KOPT-K1 (cell line): ENCODE measurements at regions not wholly inside any gene's neighbourhood (a gene's known extent, or its start where the extent isn't known, plus 50 kb on each side); places are given as distances from the start of the nearest gene placed in this dataset.

Experiments
- H3K27ac ChIP-seq: fragments of 200-600 bp; sonication (generic); 2 replicates; pipeline ENCODE4 v1.5.1; 2016; ENCODE audit warnings: antibody characterized with exemption, mild to moderate bottlenecking, low read depth, low read length; ENCODE audit not compliant: poor library complexity, severe bottlenecking
- H3K36me3 ChIP-seq: fragments of 200-600 bp; sonication (generic); 2 replicates; pipeline ENCODE4 v1.5.1; 2017; ENCODE audit warnings: antibody characterized with exemption, mild to moderate bottlenecking, low read length, moderate library complexity; ENCODE audit not compliant: insufficient read depth
- H3K9me3 ChIP-seq: fragments of 200-600 bp; sonication (generic); 2 replicates; pipeline ENCODE4 v1.5.1; 2017; ENCODE audit warnings: antibody characterized with exemption, low read length, mild to moderate bottlenecking; ENCODE audit not compliant: insufficient read depth, poor library complexity, severe bottlenecking

DNA sequence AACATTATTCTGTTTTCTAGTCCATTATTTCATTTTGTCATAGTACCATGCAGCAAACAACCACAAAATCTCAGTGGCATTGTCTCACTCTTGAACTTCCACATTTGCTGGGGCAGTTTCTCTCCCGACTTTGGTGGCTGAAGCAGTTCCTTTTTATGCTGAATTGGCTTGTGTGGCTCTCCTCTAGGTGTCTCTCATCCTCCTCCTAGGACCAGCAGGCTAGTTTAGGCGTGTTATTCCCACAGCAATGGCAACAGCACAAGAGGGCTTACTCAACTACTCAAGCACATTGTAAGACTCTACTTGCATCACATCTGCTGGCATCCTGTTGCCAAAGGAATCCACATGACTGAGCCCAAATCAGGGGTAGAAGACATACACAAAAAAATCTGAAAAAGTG lies 201.8 kb upstream of the KCNH8 start:
- H3K27ac ChIP-seq, result no peak overlapping the region
- no peaks in the 10 kb centered on the region for H3K36me3 ChIP-seq
- no peaks in the 10 kb centered on the region for H3K9me3 ChIP-seq

GRCh38 chr3:18937574-18937973 lies 210.7 kb upstream of the KCNH8 start:
- Histone ChIP-seq H3K36me3 (no peaks in the 10 kb centered on the region), H3K27ac (no peak overlapping the region), H3K9me3 (no peaks in the 10 kb centered on the region)

DNA sequence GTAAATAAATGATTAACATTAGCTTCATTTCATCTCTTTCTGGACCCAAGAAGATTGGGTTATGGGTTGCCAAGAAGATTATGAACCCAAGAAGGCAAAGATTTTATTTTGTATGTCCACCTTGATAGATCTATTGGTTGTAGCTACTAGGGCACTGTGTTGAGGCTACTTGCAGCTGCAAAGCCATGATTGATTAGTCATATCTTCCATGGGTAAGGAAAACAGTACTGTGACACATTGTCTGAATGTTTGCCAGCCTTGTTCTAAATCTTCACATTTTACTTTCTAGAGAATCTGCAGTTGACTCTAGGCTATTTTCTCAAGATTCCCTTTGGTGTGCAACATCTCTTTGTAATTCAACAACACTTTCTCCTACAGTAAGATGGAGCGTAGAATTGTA lies 229.2 kb upstream of the KCNH8 start:
- H3K27ac ChIP-seq, result no peak overlapping the region
- H3K36me3 ChIP-seq, result no peaks in the 10 kb centered on the region

GRCh38 chr3:18917923-18918322 lies 230.4 kb upstream of the KCNH8 start:
- H3K27ac ChIP-seq, result no peak overlapping the region
- peaks cover 5% of the 10 kb centered on the region for H3K9me3 ChIP-seq
- H3K36me3 ChIP-seq, result no peaks in the 10 kb centered on the region

More for the DNA sequence above, 229.2 kb upstream of the KCNH8 start:
- peaks cover 5% of the 10 kb centered on the region for H3K9me3 ChIP-seq

DNA sequence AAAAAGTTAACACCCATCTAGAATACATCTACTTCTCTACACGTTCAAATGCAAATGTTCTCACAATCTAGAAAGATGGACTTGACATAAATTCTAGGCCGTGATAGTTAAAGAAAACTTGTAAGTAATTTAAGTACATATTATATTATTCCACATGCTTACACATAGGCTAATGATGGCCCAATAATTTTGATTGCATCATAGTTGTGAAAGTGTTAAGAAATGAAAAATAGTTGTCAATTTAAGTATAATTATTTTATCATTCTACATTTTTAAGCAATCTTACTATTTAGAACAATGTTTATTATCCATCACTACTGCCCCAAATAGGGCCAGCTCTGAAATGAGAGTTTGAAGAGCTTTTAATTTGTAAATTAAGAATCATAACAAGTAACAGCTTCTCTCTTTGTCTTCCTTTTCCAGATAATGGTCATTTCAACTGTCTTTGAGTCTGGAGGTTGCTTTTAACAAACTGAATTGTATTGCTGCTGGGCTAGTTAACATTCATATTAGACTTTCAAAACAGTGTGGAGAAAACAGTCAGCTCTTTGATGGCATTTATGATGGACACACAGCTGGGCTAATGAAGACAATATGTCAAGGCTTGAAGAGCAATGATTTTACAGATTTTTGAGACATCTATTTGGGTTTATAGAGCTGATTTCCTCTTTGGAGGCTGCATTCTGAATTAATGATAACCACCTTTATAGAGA lies 246.1 kb upstream of the KCNH8 start:
- Histone ChIP-seq H3K27ac (no peak overlapping the region), H3K9me3 (no peaks in the 10 kb centered on the region), H3K36me3 (no peaks in the 10 kb centered on the region)

GRCh38 chr3:18901571-18901970 lies 246.7 kb upstream of the KCNH8 start:
- Histone ChIP-seq H3K9me3 (no peaks in the 10 kb centered on the region), H3K36me3 (no peaks in the 10 kb centered on the region), H3K27ac (no peak overlapping the region)

- Histone ChIP-seq H3K27ac (no peak overlapping the region), H3K9me3 (no peaks in the 10 kb centered on the region), H3K36me3 (no peaks in the 10 kb centered on the region)
These were observed 247.3 kb upstream of the KCNH8 start for GRCh38 chr3:18900994-18901393.

DNA sequence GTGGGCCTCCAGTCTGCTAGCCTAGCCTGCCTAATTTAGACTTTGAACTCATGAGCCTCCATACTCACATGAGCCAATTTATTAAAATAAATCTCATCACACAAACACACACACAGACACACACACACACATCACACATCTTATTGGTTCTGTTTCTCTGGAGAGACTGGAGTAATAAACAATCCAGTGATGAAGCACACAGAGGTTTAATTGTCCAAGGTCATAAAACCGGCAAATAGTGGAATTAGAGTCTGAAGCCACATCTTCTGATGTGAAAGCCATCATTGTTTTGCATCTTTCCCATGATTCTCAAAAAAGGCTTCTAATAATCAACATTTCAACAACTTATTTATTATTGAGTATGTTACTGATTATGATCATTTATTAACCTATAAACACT lies 249.4 kb upstream of the KCNH8 start:
- no peaks in the 10 kb centered on the region for H3K9me3 ChIP-seq
- H3K36me3 ChIP-seq, result no peaks in the 10 kb centered on the region
- H3K27ac ChIP-seq, result no peak overlapping the region

DNA sequence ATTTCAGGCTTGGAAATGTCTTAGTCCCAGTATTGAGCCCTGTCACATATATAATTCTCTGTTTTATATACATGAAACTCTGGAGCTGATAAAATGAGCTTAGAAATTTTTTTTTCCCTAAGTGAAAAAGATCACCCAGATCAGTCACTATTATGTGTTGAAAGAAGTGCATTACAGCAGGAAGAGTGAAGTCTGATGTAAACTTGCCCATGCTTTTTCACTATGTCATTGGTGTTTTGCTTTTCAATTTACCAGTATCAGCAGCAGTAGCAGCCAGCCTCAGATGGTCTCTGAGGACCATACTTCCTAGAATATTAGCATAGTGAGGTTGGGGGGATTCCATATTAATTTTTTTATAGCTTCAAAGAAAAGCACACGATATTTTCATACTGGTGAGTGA lies 255.6 kb upstream of the KCNH8 start:
- no peaks in the 10 kb centered on the region for H3K9me3 ChIP-seq
- no peaks in the 10 kb centered on the region for H3K36me3 ChIP-seq
- no peak overlapping the region for H3K27ac ChIP-seq

DNA sequence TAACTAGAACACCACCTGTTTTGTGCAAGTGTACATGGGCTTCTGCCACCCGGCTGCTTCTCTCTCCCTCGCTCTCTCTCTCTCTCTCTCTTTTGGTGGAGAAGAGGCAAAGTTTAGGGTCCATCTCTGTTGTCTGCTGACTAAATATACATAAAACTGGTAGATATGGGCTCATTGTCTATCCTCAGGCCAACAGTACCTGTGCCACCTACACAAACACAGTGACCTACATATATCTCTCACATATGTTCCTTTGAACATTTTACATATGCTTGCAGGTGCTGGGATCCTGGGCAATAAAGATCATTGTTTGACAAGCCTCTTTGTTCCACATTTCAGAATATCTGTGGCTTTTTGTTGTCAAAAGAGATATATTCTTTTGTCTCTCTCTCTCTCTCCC lies 256.3 kb upstream of the KCNH8 start:
- no peak overlapping the region for H3K27ac ChIP-seq
- H3K9me3 ChIP-seq, result no peaks in the 10 kb centered on the region
- H3K36me3 ChIP-seq, result no peaks in the 10 kb centered on the region

- no peaks in the 10 kb centered on the region for H3K9me3 ChIP-seq
- H3K36me3 ChIP-seq, result no peaks in the 10 kb centered on the region
- no peak overlapping the region for H3K27ac ChIP-seq
These were observed 256.7 kb upstream of the KCNH8 start for GRCh38 chr3:18891641-18892040.

- no peaks in the 10 kb centered on the region for H3K9me3 ChIP-seq
- no peaks in the 10 kb centered on the region for H3K36me3 ChIP-seq
- H3K27ac ChIP-seq, result no peak overlapping the region
These were observed 257.9 kb upstream of the KCNH8 start for GRCh38 chr3:18890449-18890848.

GRCh38 chr3:18888819-18889218 lies 259.5 kb upstream of the KCNH8 start:
- no peaks in the 10 kb centered on the region for H3K9me3 ChIP-seq
- H3K36me3 ChIP-seq, result no peaks in the 10 kb centered on the region
- no peak overlapping the region for H3K27ac ChIP-seq

DNA sequence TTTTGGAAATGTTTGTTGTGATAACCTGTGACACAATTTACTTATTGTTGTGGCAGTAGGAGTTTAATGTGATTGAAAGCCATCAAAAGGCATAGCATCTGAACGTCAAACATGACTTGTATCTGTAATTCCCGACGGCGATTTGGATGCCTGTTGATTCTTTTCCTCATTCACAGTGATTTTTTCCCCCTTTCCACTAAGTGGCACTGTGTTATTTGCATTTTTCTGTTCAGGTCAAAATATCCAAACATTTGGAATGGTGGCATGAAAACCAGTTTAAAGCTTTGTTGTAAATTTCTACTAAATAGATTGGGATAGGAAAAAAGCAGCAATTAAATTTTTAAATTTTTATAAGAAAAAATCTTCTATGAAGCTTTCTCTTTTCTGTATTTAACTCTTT lies 259.9 kb upstream of the KCNH8 start:
- Histone ChIP-seq H3K36me3 (no peaks in the 10 kb centered on the region), H3K9me3 (no peaks in the 10 kb centered on the region), H3K27ac (no peak overlapping the region)

- Histone ChIP-seq H3K9me3 (no peaks in the 10 kb centered on the region), H3K36me3 (no peaks in the 10 kb centered on the region)
These were observed 262.0 kb upstream of the KCNH8 start for GRCh38 chr3:18886331-18886730.

DNA sequence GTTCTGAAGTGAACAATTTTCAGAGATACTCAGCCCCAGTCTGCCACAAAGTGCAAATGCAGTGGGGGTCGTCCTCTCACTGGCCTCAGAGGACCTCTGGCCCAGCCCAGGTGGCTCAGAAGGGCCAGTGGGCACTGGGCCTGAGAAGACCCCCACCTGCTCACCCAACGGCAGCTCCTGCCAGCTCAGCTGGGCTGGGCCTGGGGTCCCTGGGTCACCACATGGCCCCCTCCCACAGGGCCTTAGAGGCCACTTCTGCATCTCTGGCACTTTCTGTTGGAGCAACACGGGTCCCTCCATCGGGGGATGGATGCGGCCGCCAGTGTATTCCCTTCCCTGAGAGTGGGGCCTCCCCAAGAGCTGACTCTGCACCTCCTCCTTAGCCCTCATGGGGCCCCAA lies 262.7 kb upstream of the KCNH8 start:
- Histone ChIP-seq H3K9me3 (no peaks in the 10 kb centered on the region), H3K36me3 (no peaks in the 10 kb centered on the region)

More at GRCh38 chr3:18886331-18886730, 262.0 kb upstream of the KCNH8 start:
- no peak overlapping the region for H3K27ac ChIP-seq

More for the DNA sequence above, 262.7 kb upstream of the KCNH8 start:
- no peak overlapping the region for H3K27ac ChIP-seq
